ENCODE measurements at regions not wholly inside any gene's neighbourhood (a gene's known extent, or its start where the extent isn't known, plus 50 kb on each side); places are given as distances from the start of the nearest gene placed in this dataset.

DNA sequence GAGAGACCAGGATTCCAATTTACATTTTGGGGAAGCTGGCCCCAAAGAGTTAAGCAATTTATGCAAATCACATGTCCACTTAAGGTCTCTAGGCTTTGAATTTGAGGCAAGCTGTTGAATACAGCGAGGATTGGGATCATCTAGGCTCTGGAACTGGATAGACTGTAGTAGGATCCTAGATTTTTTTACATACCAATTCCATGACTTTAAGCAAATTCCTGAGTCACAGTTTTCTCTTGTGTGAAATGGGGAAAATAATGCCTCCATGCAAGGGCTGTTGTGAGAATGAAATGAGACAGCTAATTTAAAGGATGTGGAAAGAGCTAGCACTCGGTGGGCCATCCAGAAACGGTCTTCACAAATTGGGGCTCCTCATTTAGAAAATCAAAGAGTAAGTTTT lies 103.4 kb downstream of the MINAR1 start:
- Histone ChIP-seq H3K4me3 (ENCODE audit: low read depth, low read length) (no peak overlapping the region), H3K36me3 (ENCODE audit: control insufficient read depth, insufficient read depth, low read length) (no peaks in the 10 kb centered on the region), H3K27me3 (ENCODE audit: control insufficient read depth, insufficient read depth, low read length) (no peaks in the 10 kb centered on the region)
- ChIA-PET POLR2A (no interaction called here), CTCF (no interaction called here)
- TF ChIP-seq, protein P1, sequence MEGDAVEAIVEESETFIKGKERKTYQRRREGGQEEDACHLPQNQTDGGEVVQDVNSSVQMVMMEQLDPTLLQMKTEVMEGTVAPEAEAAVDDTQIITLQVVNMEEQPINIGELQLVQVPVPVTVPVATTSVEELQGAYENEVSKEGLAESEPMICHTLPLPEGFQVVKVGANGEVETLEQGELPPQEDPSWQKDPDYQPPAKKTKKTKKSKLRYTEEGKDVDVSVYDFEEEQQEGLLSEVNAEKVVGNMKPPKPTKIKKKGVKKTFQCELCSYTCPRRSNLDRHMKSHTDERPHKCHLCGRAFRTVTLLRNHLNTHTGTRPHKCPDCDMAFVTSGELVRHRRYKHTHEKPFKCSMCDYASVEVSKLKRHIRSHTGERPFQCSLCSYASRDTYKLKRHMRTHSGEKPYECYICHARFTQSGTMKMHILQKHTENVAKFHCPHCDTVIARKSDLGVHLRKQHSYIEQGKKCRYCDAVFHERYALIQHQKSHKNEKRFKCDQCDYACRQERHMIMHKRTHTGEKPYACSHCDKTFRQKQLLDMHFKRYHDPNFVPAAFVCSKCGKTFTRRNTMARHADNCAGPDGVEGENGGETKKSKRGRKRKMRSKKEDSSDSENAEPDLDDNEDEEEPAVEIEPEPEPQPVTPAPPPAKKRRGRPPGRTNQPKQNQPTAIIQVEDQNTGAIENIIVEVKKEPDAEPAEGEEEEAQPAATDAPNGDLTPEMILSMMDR (IDR thresholded peaks at IDR 0.05; ENCODE audit: insufficient read depth, low read depth, low read length) = no peak
- DNase-seq (ENCODE audit: low read depth) = no peak

DNA sequence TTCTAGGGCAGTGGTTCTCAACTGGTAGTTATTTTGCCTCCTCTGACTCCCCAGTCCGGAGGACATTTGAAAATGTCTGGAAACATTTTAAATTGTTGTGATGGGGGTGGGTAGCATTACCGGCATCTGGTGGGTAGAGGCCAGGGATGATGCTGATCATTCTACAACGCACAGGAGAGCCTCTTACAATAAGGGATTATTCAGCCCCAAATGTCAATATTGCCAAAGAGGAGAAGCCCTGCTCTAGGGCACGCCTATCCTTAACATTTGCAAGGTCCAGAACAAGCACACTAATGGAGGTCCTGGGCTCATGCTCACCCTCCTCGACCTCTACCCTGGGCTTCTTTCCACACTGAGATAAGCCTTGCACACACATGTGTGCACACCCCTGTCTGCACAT lies 106.4 kb downstream of the MINAR1 start:
- no peaks in the 10 kb centered on the region for H3K36me3 ChIP-seq (ENCODE audit: control insufficient read depth, insufficient read depth, low read length)
- H3K27me3 ChIP-seq (ENCODE audit: control insufficient read depth, insufficient read depth, low read length) = no peaks in the 10 kb centered on the region
- no peak overlapping the region for H3K4me3 ChIP-seq (ENCODE audit: low read depth, low read length)
- TF ChIP-seq, protein P1 (IDR thresholded peaks at IDR 0.05; ENCODE audit: insufficient read depth, low read depth, low read length) = no peak
- ChIA-PET CTCF (no interaction called here), POLR2A (no interaction called here)
- no peak for DNase-seq (ENCODE audit: low read depth)

DNA sequence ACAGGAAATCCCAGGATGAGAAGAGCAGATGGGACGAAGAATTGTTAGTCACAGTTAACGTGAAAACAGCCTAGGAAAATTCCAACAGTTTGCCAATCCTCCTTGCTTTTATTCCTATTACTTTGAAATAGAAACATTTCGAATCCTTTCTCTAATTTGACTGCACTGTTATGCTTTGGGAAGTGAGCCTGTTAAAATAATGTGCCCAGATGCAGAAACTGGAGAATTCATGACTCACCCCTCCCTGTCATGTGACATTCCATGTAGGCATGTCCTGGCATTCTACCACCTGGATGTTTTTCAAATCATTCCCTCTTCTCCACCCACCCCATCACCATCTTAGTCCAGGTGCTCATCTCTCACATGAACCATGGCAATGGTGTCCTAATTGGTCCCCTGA lies 107.3 kb downstream of the MINAR1 start:
- DNase-seq (ENCODE audit: low read depth) = no peak
- TF ChIP-seq, protein P1 (IDR thresholded peaks at IDR 0.05; ENCODE audit: insufficient read depth, low read depth, low read length) = no peak
- Histone ChIP-seq H3K27me3 (ENCODE audit: control insufficient read depth, insufficient read depth, low read length) (no peaks in the 10 kb centered on the region), H3K36me3 (ENCODE audit: control insufficient read depth, insufficient read depth, low read length) (no peaks in the 10 kb centered on the region), H3K4me3 (ENCODE audit: low read depth, low read length) (no peak overlapping the region)
- ChIA-PET POLR2A (no interaction called here), CTCF (interaction anchor here (0.9 kb wide), 1 partner anchor 40 kb away, joined by 3 read pairs; no protein-coding TSS in a partner anchor)

DNA sequence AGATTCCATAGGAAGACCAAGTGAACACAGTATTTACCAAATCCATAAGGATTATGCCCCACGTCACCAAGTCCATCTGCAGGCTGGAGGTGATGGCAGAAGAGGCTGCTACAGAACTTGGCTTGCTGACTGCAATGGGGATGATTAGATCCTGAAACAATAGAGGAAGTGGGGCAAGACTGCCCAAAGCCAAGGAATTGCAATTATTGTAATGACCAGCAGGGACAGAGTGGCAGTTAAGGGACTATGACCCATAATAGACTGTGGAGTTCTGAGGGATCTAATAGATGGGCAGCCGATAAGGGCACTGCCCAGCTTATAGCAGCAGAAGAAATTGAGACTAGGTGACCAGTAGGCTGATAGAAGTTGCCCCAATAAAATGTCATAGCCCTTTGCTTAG lies 108.4 kb downstream of the MINAR1 start:
- ChIA-PET CTCF (interaction anchor here (0.8 kb wide), 1 partner anchor 159 kb away, joined by 3 read pairs; no protein-coding TSS in a partner anchor), POLR2A (no interaction called here)
- no peak for DNase-seq (ENCODE audit: low read depth)
- Histone ChIP-seq H3K4me3 (ENCODE audit: low read depth, low read length) (no peak overlapping the region), H3K36me3 (ENCODE audit: control insufficient read depth, insufficient read depth, low read length) (no peaks in the 10 kb centered on the region), H3K27me3 (ENCODE audit: control insufficient read depth, insufficient read depth, low read length) (no peaks in the 10 kb centered on the region)
- TF ChIP-seq, protein P1 (IDR thresholded peaks at IDR 0.05; ENCODE audit: insufficient read depth, low read depth, low read length) = no peak

DNA sequence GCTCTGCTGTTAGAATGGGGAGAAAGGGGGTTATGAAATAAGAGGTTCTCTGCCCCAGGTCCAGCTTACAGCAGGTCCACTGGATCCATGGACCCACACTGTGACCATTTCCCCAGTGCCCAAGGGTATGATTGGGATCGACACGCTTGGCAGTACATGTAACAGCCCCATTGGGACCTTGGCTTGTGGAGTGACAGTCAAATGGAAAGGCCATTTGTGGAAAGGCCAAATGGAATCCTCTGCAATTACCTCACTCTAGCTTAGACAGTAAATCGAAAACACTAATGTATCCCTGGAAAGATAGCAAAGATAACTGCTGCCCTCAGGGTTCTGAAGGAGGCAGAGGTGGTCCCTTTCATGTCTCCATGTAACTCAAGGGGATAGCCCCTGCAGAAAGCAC lies 109.1 kb downstream of the MINAR1 start:
- Histone ChIP-seq H3K27me3 (ENCODE audit: control insufficient read depth, insufficient read depth, low read length) (no peaks in the 10 kb centered on the region), H3K4me3 (ENCODE audit: low read depth, low read length) (no peak overlapping the region), H3K36me3 (ENCODE audit: control insufficient read depth, insufficient read depth, low read length) (no peaks in the 10 kb centered on the region)
- ChIA-PET CTCF (interaction anchor here (0.8 kb wide), 1 partner anchor 160 kb away, joined by 3 read pairs; no protein-coding TSS in a partner anchor), POLR2A (no interaction called here)
- no peak for DNase-seq (ENCODE audit: low read depth)
- TF ChIP-seq, protein P1 (IDR thresholded peaks at IDR 0.05; ENCODE audit: insufficient read depth, low read depth, low read length) = no peak

Data from BJ (cell line).